ENCODE measurements at regions not wholly inside any gene's neighbourhood (a gene's known extent, or its start where the extent isn't known, plus 50 kb on each side); places are given as distances from the start of the nearest gene placed in this dataset.

DNA sequence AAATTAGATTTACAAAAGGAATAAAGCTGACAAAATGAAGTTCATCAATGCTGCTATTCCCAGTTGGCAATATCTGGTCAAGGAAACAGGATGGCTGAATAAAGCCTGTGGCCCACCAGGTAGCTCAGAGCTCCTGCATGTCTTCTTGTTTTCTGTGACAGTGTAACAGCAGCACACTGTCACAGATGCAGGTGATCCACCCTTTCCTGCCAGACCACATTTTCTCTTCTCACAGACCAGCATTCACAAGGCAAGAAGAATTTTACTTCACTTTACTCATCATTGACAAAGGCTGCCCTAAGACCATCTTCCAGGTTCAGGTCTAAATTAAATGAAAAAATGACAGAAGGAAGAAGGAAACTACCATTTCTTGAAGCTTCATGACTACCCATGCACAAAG is 166.2 kb upstream of the MEIS1 start:
- Histone ChIP-seq H3K27me3 (no peaks in the 10 kb centered on the region), H3K9me3 (ENCODE audit: low read depth) (no peaks in the 10 kb centered on the region), H2AFZ (no peak overlapping the region), H3K4me3 (no peak overlapping the region), H4K20me1 (ENCODE audit: insufficient read depth, poor library complexity, severe bottlenecking) (no peaks in the 10 kb centered on the region), H3K4me2 (no peak overlapping the region), H3K79me2 (no peaks in the 10 kb centered on the region), H3K4me1 (ENCODE audit: insufficient read depth) (no peaks in the 10 kb centered on the region), H3K9me2 (replicated peaks; ENCODE audit: insufficient read depth) (no peaks in the 10 kb centered on the region), H3K36me3 (replicated peaks; ENCODE audit: insufficient read depth, low read depth) (no peaks in the 10 kb centered on the region), H3K27ac (no peak overlapping the region)
- no peak for DNase-seq (ENCODE audit: low spot score)
- TF ChIP-seq EZH2phosphoT487 (IDR thresholded peaks at IDR 0.05; ENCODE audit: low read depth, severe bottlenecking, unreplicated experiment) (no peak), EZH2 (IDR thresholded peaks at IDR 0.05; ENCODE audit: borderline replicate concordance) (no peak)
- TF ChIP-seq, protein P1, sequence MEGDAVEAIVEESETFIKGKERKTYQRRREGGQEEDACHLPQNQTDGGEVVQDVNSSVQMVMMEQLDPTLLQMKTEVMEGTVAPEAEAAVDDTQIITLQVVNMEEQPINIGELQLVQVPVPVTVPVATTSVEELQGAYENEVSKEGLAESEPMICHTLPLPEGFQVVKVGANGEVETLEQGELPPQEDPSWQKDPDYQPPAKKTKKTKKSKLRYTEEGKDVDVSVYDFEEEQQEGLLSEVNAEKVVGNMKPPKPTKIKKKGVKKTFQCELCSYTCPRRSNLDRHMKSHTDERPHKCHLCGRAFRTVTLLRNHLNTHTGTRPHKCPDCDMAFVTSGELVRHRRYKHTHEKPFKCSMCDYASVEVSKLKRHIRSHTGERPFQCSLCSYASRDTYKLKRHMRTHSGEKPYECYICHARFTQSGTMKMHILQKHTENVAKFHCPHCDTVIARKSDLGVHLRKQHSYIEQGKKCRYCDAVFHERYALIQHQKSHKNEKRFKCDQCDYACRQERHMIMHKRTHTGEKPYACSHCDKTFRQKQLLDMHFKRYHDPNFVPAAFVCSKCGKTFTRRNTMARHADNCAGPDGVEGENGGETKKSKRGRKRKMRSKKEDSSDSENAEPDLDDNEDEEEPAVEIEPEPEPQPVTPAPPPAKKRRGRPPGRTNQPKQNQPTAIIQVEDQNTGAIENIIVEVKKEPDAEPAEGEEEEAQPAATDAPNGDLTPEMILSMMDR (IDR thresholded peaks at IDR 0.05; ENCODE audit: poor library complexity), result no peak

- Histone ChIP-seq H3K27me3 (no peaks in the 10 kb centered on the region), H3K9me2 (replicated peaks; ENCODE audit: insufficient read depth) (no peaks in the 10 kb centered on the region), H3K4me2 (no peak overlapping the region), H2AFZ (no peak overlapping the region), H4K20me1 (ENCODE audit: insufficient read depth, poor library complexity, severe bottlenecking) (no peaks in the 10 kb centered on the region), H3K9me3 (ENCODE audit: low read depth) (no peaks in the 10 kb centered on the region), H3K4me3 (no peak overlapping the region), H3K27ac (no peak overlapping the region), H3K79me2 (no peaks in the 10 kb centered on the region), H3K36me3 (replicated peaks; ENCODE audit: insufficient read depth, low read depth) (no peaks in the 10 kb centered on the region), H3K4me1 (ENCODE audit: insufficient read depth) (no peaks in the 10 kb centered on the region)
- no peak for DNase-seq (ENCODE audit: low spot score)
- WGBS (ENCODE audit: low lambda C conversion rate, missing lambda C conversion rate), result 93% methylated on average over 3 of the region's 3 CpGs
- no peak for TF ChIP-seq EZH2phosphoT487 (IDR thresholded peaks at IDR 0.05; ENCODE audit: low read depth, severe bottlenecking, unreplicated experiment)
- no peak for TF ChIP-seq EZH2 (IDR thresholded peaks at IDR 0.05; ENCODE audit: borderline replicate concordance)
- TF ChIP-seq, protein P1 (IDR thresholded peaks at IDR 0.05; ENCODE audit: poor library complexity), result no peak
These were observed 170.6 kb upstream of the MEIS1 start for GRCh38 chr2:66264354-66264753.

DNA sequence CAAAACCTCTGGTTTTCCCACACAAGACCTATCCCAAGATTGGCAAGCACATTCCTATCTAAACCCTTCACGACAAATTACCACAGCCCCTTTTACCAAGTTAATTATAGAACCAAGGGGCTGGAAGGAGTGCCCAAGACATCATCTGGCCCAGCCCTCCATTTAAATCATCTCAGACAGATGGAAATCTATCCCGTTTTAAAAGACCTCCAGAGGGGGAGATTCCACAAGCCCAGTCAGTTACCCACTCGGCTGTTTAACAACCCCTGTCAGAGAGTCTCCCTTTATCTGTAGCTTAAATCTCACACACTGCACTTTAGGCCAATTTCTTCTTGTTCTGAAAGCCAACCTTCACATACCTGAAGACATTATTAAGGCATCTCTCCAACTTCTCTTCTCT is 179.1 kb upstream of the MEIS1 start:
- Histone ChIP-seq H3K4me2 (no peak overlapping the region), H3K27me3 (no peaks in the 10 kb centered on the region), H3K4me1 (ENCODE audit: insufficient read depth) (no peaks in the 10 kb centered on the region), H3K27ac (no peak overlapping the region), H2AFZ (no peak overlapping the region), H3K36me3 (replicated peaks; ENCODE audit: insufficient read depth, low read depth) (no peaks in the 10 kb centered on the region), H3K79me2 (no peaks in the 10 kb centered on the region), H3K9me3 (ENCODE audit: low read depth) (no peaks in the 10 kb centered on the region), H4K20me1 (ENCODE audit: insufficient read depth, poor library complexity, severe bottlenecking) (no peaks in the 10 kb centered on the region), H3K4me3 (no peak overlapping the region), H3K9me2 (replicated peaks; ENCODE audit: insufficient read depth) (no peaks in the 10 kb centered on the region)
- no peak for DNase-seq (ENCODE audit: low spot score)
- 55% methylated on average over 3 of the region's 3 CpGs for WGBS (ENCODE audit: low lambda C conversion rate, missing lambda C conversion rate)
- TF ChIP-seq EZH2 (IDR thresholded peaks at IDR 0.05; ENCODE audit: borderline replicate concordance), result no peak
- TF ChIP-seq, protein P1 (IDR thresholded peaks at IDR 0.05; ENCODE audit: poor library complexity), result no peak
- no peak for TF ChIP-seq EZH2phosphoT487 (IDR thresholded peaks at IDR 0.05; ENCODE audit: low read depth, severe bottlenecking, unreplicated experiment)

DNA sequence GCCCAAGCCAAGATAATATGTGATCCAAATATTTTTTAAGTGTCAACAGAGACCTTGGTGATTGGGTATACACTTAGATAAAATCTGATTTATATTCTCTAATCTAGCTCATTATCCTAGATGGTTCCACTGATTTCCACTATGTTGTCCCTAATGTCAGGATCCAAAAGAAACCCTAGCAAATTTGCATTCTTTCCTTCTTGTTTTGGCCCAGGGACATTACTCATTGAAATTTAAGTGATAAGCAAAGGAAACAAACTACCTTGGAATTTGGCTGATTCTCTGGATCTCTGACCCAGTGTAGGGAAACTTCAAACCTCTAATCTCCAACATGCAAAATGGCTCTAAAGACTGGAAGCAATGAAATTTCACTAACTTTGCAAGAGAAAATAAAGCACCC is 179.8 kb upstream of the MEIS1 start:
- H3K27ac ChIP-seq, result no peak overlapping the region
- no peak overlapping the region for H3K4me2 ChIP-seq
- no peaks in the 10 kb centered on the region for H3K9me3 ChIP-seq (ENCODE audit: low read depth)
- no peaks in the 10 kb centered on the region for H3K9me2 ChIP-seq (replicated peaks; ENCODE audit: insufficient read depth)
- no peaks in the 10 kb centered on the region for H3K36me3 ChIP-seq (replicated peaks; ENCODE audit: insufficient read depth, low read depth)
- no peak overlapping the region for H3K4me3 ChIP-seq
- no peaks in the 10 kb centered on the region for H3K4me1 ChIP-seq (ENCODE audit: insufficient read depth)
- no peak overlapping the region for H2AFZ ChIP-seq
- TF ChIP-seq, protein P1 (IDR thresholded peaks at IDR 0.05; ENCODE audit: poor library complexity), result no peak
- TF ChIP-seq EZH2phosphoT487 (IDR thresholded peaks at IDR 0.05; ENCODE audit: low read depth, severe bottlenecking, unreplicated experiment) (no peak), EZH2 (IDR thresholded peaks at IDR 0.05; ENCODE audit: borderline replicate concordance) (no peak)
- no peaks in the 10 kb centered on the region for H3K27me3 ChIP-seq
- no peaks in the 10 kb centered on the region for H4K20me1 ChIP-seq (ENCODE audit: insufficient read depth, poor library complexity, severe bottlenecking)
- no peak for DNase-seq (ENCODE audit: low spot score)
- H3K79me2 ChIP-seq, result no peaks in the 10 kb centered on the region
